ENCODE measurements at regions not wholly inside any gene's neighbourhood (a gene's known extent, or its start where the extent isn't known, plus 50 kb on each side); places are given as distances from the start of the nearest gene placed in this dataset.
"Not testable (repeated sequence)": the region's sequence is repeated elsewhere in the genome, so short reads cannot be mapped to it uniquely, and the experiment has no call there.

- not testable (repeated sequence) for TF ChIP-seq CTCF (IDR thresholded peaks at IDR 0.05); EZH2 (IDR thresholded peaks at IDR 0.05; ENCODE audit: borderline replicate concordance, insufficient read depth, low read depth, low read length, poor library complexity, severe bottlenecking)
These were observed 230.5 kb upstream of the NOTCH2NLA start for GRCh38 chr1:146459308-146459707.

All from B cell (primary cell).